Large intestine (tissue), 3 donors: ENCODE measurements at regions not wholly inside any gene's neighbourhood (a gene's known extent, or its start where the extent isn't known, plus 50 kb on each side); places are given as distances from the start of the nearest gene placed in this dataset.

Experiments
- DNase-seq, 2 donors: peaks; one replicate each; pipeline versions ENCODE4 v3.0.0 to v3.0.0-alpha.2; 2013
- H3K27ac ChIP-seq: one replicate; pipeline ENCODE4 v1.5.1; 2013; ENCODE audit warnings: low read length
- H3K27me3 ChIP-seq: 2 replicates; pipeline ENCODE4 v1.6.1; 2013; ENCODE audit warnings: low read length; ENCODE audit not compliant: control insufficient read depth, insufficient read depth
- H3K36me3 ChIP-seq: 2 replicates; pipeline ENCODE4 v1.6.1; 2013; ENCODE audit warnings: low read length; ENCODE audit not compliant: control insufficient read depth, insufficient read depth
- H3K4me1 ChIP-seq: one replicate; pipeline ENCODE4 v1.6.1; 2013; ENCODE audit warnings: low read length; ENCODE audit not compliant: control insufficient read depth, insufficient read depth
- H3K4me3 ChIP-seq: one replicate; pipeline ENCODE4 v1.5.1; 2013; ENCODE audit warnings: low read length
- H3K9me3 ChIP-seq: one replicate; pipeline ENCODE4 v1.6.1; 2013; ENCODE audit warnings: mild to moderate bottlenecking, low read depth, low read length, moderate library complexity; ENCODE audit not compliant: control insufficient read depth
- WGBS: methylation state at CpG from one replicate; pipeline ENCODE4 v1.1.5; 2013; ENCODE audit warnings: low lambda C conversion rate; ENCODE audit not compliant: insufficient coverage; 5-methylcytosine and 5-hydroxymethylcytosine counted together

DNA sequence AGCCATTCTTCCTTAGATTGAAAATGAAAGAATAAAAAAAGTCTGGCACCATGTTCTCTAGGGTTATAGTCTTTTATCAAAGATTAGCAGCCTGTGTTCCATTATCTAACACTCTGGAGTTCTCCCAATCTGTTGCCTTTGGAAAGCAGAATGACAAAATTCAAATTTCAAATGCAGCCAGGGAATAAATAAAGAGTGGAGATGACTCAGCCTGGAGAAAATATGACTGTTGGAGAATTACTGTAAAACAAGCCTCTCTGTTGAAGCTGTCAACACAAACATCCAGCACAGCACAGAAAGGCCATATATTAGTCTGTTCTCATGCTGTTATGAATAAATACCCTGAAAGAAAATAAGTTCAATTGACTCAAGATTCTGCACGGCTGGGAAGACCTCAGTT, 650.5 kb upstream of the SLC10A2 start:
- H3K4me3 ChIP-seq, result no peak overlapping the region
- H3K27ac ChIP-seq, result no peak overlapping the region
- WGBS, result 0% methylated on average over 1 of the region's 1 CpG
- H3K27me3 ChIP-seq, result no peaks in the 10 kb centered on the region
- no peaks in the 10 kb centered on the region for H3K4me1 ChIP-seq
- DNase-seq, result no peak
- H3K36me3 ChIP-seq, result no peaks in the 10 kb centered on the region
- no peaks in the 10 kb centered on the region for H3K9me3 ChIP-seq

DNA sequence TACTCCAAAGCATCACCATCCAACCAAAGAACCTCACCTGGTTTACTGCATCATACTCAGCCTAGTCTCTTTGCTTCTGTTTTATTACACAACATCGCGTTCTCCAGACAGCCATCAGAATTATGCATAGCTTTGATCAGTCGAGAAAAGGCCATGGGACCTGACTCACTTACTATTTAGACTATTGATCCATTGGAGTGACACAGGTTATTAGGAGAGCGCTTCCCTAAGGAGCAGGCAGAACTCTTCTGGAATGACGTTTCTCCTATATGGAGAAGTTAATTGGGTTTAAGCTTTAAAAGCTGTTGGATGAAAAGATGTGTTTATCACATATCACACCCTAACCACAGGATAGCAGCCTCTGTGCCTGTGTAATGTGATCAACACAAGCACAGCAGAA, 649.1 kb upstream of the SLC10A2 start:
- Histone ChIP-seq H3K27ac (no peak overlapping the region), H3K27me3 (no peaks in the 10 kb centered on the region), H3K9me3 (no peaks in the 10 kb centered on the region), H3K36me3 (no peaks in the 10 kb centered on the region), H3K4me1 (no peaks in the 10 kb centered on the region), H3K4me3 (no peak overlapping the region)
- DNase-seq, result no peak
- WGBS, result no CpG with 5 or more reads among the region's 5 CpGs

DNA sequence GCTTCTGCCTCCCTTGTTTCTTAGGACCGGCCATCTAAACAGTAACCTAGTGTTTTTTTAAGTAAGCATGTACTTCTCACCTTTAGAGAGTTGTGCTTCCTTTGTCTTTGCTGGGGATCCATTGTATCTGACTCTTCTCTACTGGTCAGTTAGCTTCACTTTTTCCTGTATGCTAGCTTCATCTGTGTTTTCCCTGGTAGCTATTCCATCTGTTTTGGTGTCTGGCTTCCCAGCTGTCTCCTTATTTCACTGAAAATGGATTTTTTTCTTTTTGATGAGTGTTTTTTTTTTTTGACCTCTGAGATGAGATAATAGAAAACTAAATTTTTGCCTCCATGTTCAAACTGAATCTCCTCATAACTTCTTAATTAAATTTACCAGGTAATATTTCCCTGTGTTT, 637.0 kb upstream of the SLC10A2 start:
- WGBS, result 100% methylated on average over 1 of the region's 1 CpG
- Histone ChIP-seq H3K36me3 (no peaks in the 10 kb centered on the region), H3K27ac (no peak overlapping the region), H3K27me3 (no peaks in the 10 kb centered on the region), H3K9me3 (no peaks in the 10 kb centered on the region), H3K4me3 (no peak overlapping the region), H3K4me1 (no peaks in the 10 kb centered on the region)
- no peak for DNase-seq

DNA sequence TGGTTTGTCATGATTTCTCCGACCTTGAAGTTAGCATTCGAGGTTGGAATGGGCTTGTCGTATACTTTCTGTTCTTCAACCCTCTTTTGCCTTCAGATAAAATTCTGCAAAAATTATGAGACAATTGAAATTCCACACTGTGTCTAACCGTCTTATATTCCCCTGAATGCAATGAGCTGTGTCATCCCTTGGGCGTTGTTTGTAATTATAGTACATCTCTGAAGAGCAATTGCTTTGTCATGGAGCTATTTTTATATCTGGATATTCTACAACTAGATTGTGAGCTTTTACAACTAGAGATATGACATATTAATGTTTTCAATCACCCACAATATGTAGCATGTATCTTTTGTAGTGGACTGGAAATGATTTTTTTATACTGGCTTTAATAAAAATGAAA, 631.8 kb upstream of the SLC10A2 start:
- WGBS, result 88% methylated on average over 1 of the region's 5 CpGs
- Histone ChIP-seq H3K9me3 (no peaks in the 10 kb centered on the region), H3K27ac (no peak overlapping the region), H3K36me3 (no peaks in the 10 kb centered on the region), H3K4me1 (no peaks in the 10 kb centered on the region), H3K4me3 (no peak overlapping the region), H3K27me3 (no peaks in the 10 kb centered on the region)
- no peak for DNase-seq

DNA sequence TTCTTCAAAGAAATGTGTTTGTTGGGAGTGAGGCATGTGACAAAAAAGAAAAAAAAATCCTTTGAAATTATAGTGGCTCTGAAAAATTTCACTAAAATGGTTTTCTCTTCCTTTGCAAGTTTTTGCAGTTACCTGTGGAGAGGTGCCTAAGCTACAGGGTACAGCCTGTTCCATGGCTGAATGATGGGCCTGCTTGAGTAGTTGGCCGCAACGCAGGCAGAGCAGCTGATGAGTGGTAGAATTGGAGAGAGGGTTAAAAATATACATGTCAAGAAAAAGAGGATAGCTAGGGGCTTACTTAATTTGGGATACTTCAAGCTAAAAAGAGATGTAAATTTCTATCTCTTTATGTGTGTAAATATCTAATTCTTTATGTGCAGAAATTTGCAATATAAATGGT, 629.1 kb upstream of the SLC10A2 start:
- Histone ChIP-seq H3K36me3 (no peaks in the 10 kb centered on the region), H3K4me3 (no peak overlapping the region), H3K27me3 (no peaks in the 10 kb centered on the region), H3K9me3 (no peaks in the 10 kb centered on the region), H3K4me1 (no peaks in the 10 kb centered on the region), H3K27ac (no peak overlapping the region)
- no CpG with 5 or more reads among the region's 2 CpGs for WGBS
- no peak for DNase-seq

DNA sequence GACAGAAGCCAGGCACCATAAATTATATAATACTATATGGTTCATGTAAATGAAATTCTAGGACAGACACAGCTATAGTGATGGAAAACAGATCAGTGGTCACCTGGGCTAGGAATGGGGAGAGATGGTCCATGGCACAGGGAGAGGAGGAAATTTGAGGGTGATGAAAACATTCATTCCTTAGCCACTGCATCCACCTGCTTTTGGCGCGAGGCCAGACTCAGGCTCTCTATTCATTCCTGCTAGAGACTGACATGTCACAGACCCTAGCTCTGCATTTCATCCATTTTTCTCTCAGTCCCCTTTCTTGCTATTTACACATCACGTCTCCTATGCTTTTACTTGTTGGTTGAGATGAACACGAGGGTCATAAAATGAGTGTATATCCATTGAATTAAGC, 628.3 kb upstream of the SLC10A2 start:
- WGBS, result 100% methylated on average over 1 of the region's 4 CpGs
- DNase-seq, result no peak
- Histone ChIP-seq H3K27me3 (no peaks in the 10 kb centered on the region), H3K9me3 (no peaks in the 10 kb centered on the region), H3K27ac (no peak overlapping the region), H3K4me1 (no peaks in the 10 kb centered on the region), H3K36me3 (no peaks in the 10 kb centered on the region), H3K4me3 (no peak overlapping the region)

DNA sequence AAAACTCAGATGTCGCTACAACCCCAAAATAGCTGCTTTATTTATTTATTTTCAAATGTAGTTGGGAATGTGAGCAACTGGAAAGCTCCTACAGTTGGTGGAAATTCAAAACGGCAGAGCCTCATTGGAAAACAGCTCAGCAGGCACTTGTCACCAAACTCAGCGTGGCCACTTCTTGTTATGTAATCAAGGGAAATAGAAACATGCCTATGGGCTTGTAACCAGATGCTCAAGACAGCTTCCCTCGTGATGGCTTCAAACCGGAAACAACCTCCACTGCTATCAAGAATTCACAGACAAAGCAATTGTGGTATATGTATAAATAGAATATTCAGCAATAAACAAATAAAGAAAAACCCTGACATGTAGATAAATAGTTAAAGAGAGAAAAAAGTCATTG, 627.8 kb upstream of the SLC10A2 start:
- no peaks in the 10 kb centered on the region for H3K9me3 ChIP-seq

DNA sequence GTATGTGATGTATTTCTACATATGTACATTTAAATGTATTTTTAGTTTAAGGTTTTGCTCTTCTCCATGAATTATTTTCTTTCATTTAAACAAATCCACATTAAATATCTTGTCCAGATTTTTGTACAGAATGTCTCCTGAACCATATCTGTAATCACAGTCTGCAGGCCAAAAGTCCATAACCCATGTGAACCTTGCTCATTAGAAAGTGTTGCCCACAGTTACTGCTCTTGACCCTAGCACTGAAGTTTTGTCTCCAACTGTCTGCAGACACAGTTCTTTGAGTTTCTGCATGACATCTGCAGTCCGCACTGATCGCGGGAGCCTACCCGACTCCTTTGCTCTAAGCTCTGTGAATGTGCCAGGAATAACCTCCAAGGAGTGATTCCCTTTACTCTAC, 626.2 kb upstream of the SLC10A2 start:
- Histone ChIP-seq H3K4me3 (no peak overlapping the region), H3K9me3 (no peaks in the 10 kb centered on the region), H3K27ac (no peak overlapping the region), H3K36me3 (no peaks in the 10 kb centered on the region), H3K27me3 (no peaks in the 10 kb centered on the region), H3K4me1 (no peaks in the 10 kb centered on the region)
- WGBS, result 100% methylated on average over 1 of the region's 4 CpGs
- peak in 1 of 2 donors; percentile 6 for DNase-seq

More for the DNA sequence above, 627.8 kb upstream of the SLC10A2 start:
- no peak for DNase-seq
- H3K36me3 ChIP-seq, result no peaks in the 10 kb centered on the region
- H3K27me3 ChIP-seq, result no peaks in the 10 kb centered on the region
- H3K27ac ChIP-seq, result no peak overlapping the region
- H3K4me3 ChIP-seq, result no peak overlapping the region
- WGBS, result no CpG with 5 or more reads among the region's 5 CpGs
- H3K4me1 ChIP-seq, result no peaks in the 10 kb centered on the region

DNA sequence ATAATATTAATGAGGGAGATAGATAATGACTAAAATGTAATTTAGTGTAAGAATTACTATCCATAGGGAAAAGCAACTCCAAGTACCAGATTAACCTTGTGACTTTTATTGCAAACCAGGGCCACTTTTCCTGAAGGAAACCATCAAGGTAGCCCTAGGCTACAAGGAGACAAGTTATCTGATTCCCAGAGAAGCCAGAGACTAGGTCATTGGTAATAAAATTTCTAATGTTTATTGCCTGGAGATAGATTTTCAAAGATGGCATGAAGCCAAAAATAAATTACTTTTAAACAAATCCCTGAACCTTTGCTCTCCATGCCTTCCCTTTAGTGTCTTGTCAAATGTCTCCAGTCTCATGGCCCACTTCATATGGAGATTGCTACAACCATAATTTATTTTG, 610.1 kb upstream of the SLC10A2 start:
- Histone ChIP-seq H3K27ac (no peak overlapping the region), H3K4me3 (no peak overlapping the region), H3K36me3 (no peaks in the 10 kb centered on the region), H3K9me3 (no peaks in the 10 kb centered on the region), H3K27me3 (no peaks in the 10 kb centered on the region), H3K4me1 (no peaks in the 10 kb centered on the region)
- peak; percentile 11 to 60 for DNase-seq

DNA sequence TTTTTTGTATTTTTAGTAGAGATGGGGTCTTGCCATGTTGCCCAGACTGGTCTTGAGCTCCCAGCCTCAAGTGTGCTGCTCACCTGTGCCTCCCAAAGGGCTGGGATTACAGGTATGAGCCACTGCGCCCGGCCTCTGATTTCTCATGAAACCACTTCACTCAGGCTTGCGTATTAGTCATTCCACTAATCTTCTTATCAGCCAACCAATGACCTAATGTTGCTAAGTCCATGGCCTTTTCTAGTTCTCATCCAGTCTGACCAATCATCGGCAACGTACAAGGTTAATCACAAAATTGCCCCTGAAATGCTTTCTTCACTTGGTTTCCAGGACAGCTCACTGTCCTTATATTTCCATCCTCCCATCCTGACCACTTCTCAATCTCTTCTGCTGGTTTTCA, 605.3 kb upstream of the SLC10A2 start:
- no peaks in the 10 kb centered on the region for H3K27me3 ChIP-seq
- H3K9me3 ChIP-seq, result no peaks in the 10 kb centered on the region
- no peak overlapping the region for H3K4me3 ChIP-seq
- no peak overlapping the region for H3K27ac ChIP-seq
- no peaks in the 10 kb centered on the region for H3K36me3 ChIP-seq
- no peaks in the 10 kb centered on the region for H3K4me1 ChIP-seq
- WGBS, result 76% methylated on average over 3 of the region's 5 CpGs
- peak; percentile 8 to 31 for DNase-seq

DNA sequence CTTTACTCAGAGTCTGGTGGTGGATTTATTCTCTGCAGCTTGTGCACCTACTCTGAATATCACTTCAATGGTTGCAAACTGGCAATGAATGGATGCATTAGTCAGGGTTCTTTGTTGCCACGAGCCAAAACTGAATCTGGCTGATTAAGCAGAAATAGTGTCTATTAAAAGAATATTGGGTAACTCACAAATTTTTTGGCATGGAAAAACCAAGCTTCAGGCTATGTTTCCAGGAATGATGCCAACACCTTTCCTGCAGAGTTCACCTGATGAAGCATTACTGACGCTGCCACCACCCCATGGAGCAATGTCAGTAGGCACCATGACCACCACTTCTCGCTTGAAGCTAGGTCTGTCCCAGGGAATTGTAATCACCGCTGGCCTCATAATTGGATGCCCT, 597.8 kb upstream of the SLC10A2 start:
- H3K4me3 ChIP-seq, result no peak overlapping the region
- no peak overlapping the region for H3K27ac ChIP-seq
- DNase-seq, result no peak
- no peaks in the 10 kb centered on the region for H3K27me3 ChIP-seq
- no peaks in the 10 kb centered on the region for H3K9me3 ChIP-seq
- no peaks in the 10 kb centered on the region for H3K4me1 ChIP-seq
- no peaks in the 10 kb centered on the region for H3K36me3 ChIP-seq
- WGBS, result no CpG with 5 or more reads among the region's 4 CpGs
